HG02870 (cell line): ENCODE measurements at regions not wholly inside any gene's neighbourhood (a gene's known extent, or its start where the extent isn't known, plus 50 kb on each side); places are given as distances from the start of the nearest gene placed in this dataset.
"Not testable (repeated sequence)": the region's sequence is repeated elsewhere in the genome, so short reads cannot be mapped to it uniquely, and the experiment has no call there.

Source experiments
- ATAC-seq: cut with Tn5 transposase; IDR thresholded peaks from one replicate; pipeline ENCODE4 v1.9.1; 2021; ENCODE audit warnings: mild to moderate bottlenecking, moderate library complexity; ENCODE audit not compliant: unreplicated experiment

DNA sequence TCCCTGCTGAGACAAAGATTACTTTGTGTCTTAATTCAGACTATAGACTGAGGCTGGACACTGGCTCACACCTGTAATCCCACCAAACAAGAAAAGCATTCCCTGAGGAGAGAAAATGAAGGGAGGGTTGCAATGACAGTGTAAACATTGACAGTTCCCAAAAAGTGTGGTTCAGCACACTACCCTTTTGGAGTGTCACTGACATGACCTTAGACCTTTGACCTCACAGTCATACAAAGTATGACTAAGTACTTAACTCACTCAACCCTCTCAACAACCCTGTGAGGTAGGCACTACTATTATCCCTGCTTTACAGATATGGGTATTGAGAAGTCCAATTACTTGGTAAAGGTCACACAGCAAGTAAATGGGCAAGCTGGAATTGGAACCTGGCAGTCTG lies 341.7 kb downstream of the LRRC3B start:
- ATAC-seq = no peak

DNA sequence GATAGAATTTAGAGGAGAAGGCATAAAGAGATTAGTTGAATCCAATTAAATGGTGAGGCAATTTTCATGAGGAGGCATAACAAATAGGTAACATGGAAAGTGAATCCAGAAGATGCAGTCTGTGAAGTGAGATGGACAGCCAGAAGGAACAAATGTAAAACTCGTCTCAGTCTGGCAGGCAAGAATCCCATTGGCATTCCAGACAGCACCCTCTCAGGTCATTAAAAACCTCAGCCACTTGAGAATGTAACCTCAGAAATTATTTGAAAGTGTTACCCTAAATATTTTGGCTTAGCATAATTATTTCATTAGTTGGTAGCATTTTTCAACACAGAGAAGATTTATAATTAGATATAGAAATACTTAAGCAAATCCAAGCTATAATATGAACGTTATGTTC lies 342.3 kb downstream of the LRRC3B start:
- ATAC-seq = no peak

- no peak for ATAC-seq
These were observed 344.9 kb downstream of the LRRC3B start for GRCh38 chr3:26967501-26967900.

- ATAC-seq = no peak
These were observed 362.1 kb downstream of the LRRC3B start for GRCh38 chr3:26984416-26985390.

- no peak for ATAC-seq
These were observed 366.5 kb downstream of the LRRC3B start for GRCh38 chr3:26989037-26989436.

GRCh38 chr3:26997226-26997625 lies 372.0 kb downstream of the NEK10 start:
- ATAC-seq = no peak

GRCh38 chr3:27010834-27011233 lies 358.3 kb downstream of the NEK10 start:
- no peak for ATAC-seq

DNA sequence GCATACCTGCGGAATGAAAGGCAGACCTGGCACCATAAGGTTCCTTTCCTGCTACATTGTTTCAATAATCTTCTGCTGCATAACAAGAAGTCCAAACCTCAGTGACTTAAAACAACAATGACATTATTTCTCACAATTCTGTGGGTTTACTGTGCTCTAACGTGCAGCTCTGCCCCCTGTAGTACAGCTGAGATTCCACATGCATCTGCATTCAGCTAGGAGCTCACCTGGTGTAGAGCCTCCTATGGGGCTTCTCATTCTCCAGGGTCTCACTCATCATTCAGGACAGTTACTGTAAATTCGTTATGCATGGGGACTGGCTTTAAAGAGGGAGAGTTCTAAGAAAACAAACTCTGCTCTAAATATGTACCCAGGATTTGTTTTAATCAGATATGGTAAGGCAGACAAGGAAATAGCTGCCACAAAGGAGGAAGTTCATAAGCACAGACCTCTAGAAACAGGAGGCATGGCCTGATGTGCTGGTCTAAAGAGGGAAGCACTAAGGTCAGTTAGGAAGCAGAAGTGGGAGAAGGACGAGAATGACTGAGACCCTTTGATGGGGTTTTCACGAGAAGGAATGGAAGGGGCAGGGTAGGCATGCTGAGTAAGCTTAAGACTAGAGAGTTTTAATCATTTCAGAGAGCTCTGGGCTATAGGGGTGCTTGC lies 347.0 kb downstream of the NEK10 start:
- no peak for ATAC-seq

GRCh38 chr3:27024493-27024892 lies 344.7 kb downstream of the NEK10 start:
- ATAC-seq = no peak

- ATAC-seq = no peak
These were observed 343.5 kb downstream of the NEK10 start for GRCh38 chr3:27025718-27026117.

DNA sequence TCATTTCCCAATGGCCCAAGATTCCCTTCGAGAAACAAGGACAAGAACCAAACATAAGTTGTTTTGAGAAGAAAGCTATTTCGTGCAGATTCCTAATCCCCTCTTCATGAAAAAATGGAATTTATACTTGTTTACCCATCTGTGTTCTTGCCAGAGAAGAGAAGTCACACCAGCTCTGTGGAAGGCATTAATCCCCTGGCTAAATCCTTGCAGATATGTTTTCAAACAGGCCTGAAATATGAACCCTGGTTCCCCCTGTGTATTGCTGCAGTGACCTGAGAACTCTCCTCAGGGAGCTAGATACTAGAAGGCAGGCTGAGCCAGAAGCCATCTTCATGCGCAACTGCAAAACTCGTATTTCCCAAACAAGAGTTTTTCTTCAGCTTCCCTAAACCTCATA lies 337.7 kb downstream of the NEK10 start:
- ATAC-seq = no peak

DNA sequence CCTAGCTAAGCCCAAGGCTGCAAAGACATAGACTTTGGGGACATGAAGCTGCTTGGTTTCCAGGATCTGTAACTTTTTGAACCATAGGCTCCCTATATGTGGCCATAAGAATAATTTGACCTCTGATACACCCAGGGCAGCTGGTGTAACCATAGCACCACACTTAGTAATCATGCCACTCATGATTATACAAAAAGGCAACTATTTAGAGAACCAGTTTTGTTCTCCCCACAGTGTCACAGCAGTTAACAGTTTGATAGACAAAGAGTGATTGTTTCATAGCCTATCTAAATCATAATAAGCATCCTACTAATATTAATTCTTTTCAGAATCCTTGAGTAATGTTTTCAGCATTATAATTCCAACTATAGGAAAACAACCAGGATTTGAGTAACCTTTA lies 334.9 kb downstream of the NEK10 start:
- no peak for ATAC-seq

DNA sequence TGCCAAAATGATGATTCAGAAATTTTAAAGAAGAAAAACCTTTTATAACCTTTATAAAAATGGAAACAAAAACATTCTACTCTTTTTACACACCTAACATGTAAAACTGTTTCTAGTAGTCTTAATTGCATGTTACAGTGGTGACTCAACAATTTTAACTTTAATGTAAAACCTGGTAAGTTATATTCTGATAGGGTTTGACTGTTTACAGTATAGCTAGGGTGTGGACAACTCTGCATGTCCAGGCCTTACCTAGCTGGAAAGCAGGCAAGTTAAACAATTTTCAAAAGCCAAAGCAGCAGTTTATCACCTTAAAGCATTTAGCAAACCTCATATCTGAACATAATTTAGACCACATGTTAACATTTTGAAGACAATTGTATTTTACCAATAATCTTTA lies 328.5 kb downstream of the NEK10 start:
- no peak for ATAC-seq

- ATAC-seq = not testable (repeated sequence)
These were observed 326.6 kb downstream of the NEK10 start for GRCh38 chr3:27042541-27042940.

- no peak for ATAC-seq
These were observed 325.7 kb downstream of the NEK10 start for GRCh38 chr3:27043328-27043955.

DNA sequence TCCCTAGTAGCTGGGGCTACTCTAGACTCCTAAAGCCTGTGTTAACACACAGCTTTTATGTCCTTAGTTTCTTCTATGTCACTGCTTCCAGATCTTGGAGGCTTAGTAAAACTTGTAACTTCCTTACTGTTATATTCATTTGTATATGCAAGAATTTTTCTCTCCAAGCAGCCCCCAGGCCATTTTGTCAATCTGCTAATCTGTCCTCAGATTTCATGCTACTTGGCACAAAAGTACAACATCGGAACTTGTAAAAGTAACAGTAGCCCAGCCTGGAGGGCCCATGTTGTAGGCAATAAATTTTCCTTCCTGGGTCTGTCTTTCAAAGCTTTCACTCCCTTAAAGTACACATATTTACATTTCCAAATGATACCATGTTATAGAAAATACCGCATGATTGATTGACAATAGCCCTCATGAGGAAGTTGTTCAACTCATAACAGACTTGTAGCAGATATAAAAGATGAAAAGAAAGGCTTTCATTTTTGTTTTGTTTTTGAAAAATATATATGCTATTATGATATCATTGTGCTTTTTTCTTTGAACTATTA lies 324.2 kb downstream of the NEK10 start:
- no peak for ATAC-seq

- ATAC-seq = no peak
These were observed 322.8 kb downstream of the NEK10 start for GRCh38 chr3:27046351-27046750.

DNA sequence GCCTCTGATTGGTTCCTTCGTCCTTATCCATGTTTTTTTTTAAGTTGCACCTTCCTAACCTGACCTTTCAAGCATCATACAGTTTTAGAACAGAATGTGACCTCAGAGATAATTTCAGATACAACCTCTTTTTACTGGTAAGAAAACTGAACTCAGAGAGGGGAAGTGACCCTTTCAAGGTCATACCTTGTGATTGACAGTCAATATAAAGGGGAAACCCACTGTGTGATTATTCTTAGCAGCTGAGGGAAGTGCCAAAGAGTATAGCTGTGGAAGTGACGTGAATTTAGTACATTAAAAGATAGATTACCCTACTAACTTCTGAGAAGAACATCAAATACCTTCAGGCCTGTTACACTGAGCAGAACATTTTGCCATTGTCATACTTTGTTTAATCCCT lies 319.4 kb downstream of the NEK10 start:
- no peak for ATAC-seq

- not testable (repeated sequence) for ATAC-seq
These were observed 317.7 kb downstream of the NEK10 start for GRCh38 chr3:27051527-27051926.

- ATAC-seq = no peak
These were observed 312.9 kb downstream of the NEK10 start for GRCh38 chr3:27056326-27056725.

DNA sequence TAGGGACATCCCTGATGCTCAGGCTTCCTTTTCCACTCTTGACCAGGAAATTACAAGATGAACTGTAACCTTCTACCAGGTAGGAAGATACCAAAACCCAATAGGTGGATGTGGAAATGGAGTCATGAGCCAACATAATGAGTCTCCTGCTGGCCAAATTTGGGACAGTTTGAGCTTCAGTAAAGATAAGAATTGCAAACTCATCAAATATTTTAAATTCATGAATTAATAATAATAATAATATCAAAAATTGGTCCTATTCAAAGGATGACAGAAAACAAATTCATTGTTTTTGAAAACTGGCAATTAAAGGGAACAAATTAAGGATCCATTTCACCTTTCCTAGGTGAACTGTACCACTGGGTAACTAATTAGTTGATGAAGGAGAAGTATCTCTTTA lies 309.7 kb downstream of the NEK10 start:
- no peak for ATAC-seq
